BJ (cell line): ENCODE measurements at regions not wholly inside any gene's neighbourhood (a gene's known extent, or its start where the extent isn't known, plus 50 kb on each side); places are given as distances from the start of the nearest gene placed in this dataset.
A peak's percentile ranks its signal among the peaks of the same experiment; 100 is the strongest.
"Not testable (repeated sequence)": the region's sequence is repeated elsewhere in the genome, so short reads cannot be mapped to it uniquely, and the experiment has no call there.

Experiments used
- CTCF ChIA-PET: fragments of 350-600 bp; formaldehyde crosslinking; extraction: SDS; loops from one replicate; lab custom pipeline; 2021; ENCODE audit warnings: antibody characterized with exemption, inconsistent platforms; lab: Yijun Ruan, JAX
- POLR2A ChIA-PET: fragments of 300-600 bp; sonication (Branson Sonifier 250); formaldehyde crosslinking; extraction: SDS; loops from one replicate; lab custom pipeline; 2021; ENCODE audit warnings: antibody characterized with exemption; lab: Charles Lee
- DNase-seq: peaks from one replicate; pipeline ENCODE4 v3.0.0-alpha.2; 2011; ENCODE audit warnings: low read depth
- H3K27me3 ChIP-seq: 2 replicates; pipeline ENCODE4 v1.6.0; 2011; ENCODE audit warnings: low read length; ENCODE audit not compliant: control insufficient read depth, insufficient read depth
- H3K36me3 ChIP-seq: 2 replicates; pipeline ENCODE4 v1.5.1; 2011; ENCODE audit warnings: low read length; ENCODE audit not compliant: control insufficient read depth, insufficient read depth
- H3K4me3 ChIP-seq: 2 replicates; pipeline ENCODE4 v1.5.1; 2011; ENCODE audit warnings: low read depth, mild to moderate bottlenecking, control low read depth, low read length
- TF ChIP-seq, protein P1 (sequence below): IDR thresholded peaks from 2 replicates; pipeline ENCODE4 v1.5.1; 2011; ENCODE audit warnings: low read depth, mild to moderate bottlenecking, control low read depth, inconsistent platforms, low read length, moderate library complexity; ENCODE audit not compliant: insufficient read depth

DNA sequence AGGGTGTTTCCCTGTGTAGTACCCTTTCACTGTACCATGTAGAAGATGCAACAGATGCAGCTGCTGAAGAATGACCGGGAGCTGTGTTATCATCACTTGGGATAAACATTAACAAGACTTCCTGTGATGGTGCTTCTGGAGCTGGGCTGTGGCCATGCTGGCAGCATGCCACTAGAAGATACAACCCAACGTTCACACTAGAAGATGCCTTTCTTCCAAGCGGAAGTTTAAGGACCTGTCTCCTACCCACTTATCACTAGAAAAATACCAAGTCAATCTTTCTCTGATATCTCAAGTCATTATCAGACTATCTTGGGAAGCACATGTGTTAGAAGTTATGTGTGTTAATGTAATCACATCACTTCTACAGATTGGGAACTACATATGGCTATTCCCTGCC lies 953.5 kb downstream of the CNTNAP5 start:
- no peak overlapping the region for H3K4me3 ChIP-seq
- TF ChIP-seq, protein P1, sequence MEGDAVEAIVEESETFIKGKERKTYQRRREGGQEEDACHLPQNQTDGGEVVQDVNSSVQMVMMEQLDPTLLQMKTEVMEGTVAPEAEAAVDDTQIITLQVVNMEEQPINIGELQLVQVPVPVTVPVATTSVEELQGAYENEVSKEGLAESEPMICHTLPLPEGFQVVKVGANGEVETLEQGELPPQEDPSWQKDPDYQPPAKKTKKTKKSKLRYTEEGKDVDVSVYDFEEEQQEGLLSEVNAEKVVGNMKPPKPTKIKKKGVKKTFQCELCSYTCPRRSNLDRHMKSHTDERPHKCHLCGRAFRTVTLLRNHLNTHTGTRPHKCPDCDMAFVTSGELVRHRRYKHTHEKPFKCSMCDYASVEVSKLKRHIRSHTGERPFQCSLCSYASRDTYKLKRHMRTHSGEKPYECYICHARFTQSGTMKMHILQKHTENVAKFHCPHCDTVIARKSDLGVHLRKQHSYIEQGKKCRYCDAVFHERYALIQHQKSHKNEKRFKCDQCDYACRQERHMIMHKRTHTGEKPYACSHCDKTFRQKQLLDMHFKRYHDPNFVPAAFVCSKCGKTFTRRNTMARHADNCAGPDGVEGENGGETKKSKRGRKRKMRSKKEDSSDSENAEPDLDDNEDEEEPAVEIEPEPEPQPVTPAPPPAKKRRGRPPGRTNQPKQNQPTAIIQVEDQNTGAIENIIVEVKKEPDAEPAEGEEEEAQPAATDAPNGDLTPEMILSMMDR, result no peak
- no peaks in the 10 kb centered on the region for H3K27me3 ChIP-seq
- POLR2A ChIA-PET, result no interaction called here
- no peak for DNase-seq
- CTCF ChIA-PET, result no interaction called here
- no peaks in the 10 kb centered on the region for H3K36me3 ChIP-seq

DNA sequence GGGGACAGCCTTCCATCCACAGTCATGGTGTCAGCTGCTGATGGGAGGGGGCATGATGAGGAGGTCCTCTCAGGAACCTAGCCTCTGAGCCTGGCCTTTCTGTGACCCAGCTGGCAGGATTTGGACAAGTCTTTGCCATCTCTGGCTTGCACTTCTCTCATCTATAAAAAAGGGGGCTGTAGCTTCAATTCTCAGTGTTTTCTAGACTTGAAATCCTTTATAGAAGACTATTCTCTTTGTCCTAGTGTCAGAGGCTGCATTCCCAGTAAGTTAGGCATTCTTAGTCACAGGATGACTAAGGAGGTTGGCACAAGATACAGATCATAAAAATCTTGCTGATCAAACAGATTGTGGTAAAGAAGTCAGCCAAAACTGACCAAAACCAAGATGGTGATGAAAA lies 958.5 kb downstream of the CNTNAP5 start:
- no peaks in the 10 kb centered on the region for H3K27me3 ChIP-seq
- POLR2A ChIA-PET, result no interaction called here
- CTCF ChIA-PET, result no interaction called here
- TF ChIP-seq, protein P1, result no peak
- no peaks in the 10 kb centered on the region for H3K36me3 ChIP-seq
- H3K4me3 ChIP-seq, result no peak overlapping the region
- peak; percentile 62 for DNase-seq

DNA sequence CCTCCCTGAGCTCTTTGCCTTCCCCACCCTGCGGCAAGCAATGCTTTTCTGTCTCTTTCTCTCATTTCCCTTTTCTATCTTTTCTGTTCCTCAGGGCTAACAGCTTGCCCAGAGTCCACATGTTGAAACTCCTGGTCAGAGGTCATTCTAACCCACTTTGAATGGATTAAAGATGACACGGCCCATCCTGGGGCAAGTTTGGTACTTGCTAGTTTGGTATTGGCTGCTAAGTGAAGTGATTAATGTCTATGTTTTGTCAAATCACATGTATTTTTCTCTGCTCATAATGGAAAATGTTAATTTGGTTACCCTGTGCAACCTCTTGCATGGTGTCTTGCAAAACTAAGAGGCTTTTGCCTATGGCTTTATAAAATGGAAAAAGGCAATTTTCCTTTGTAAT lies 960.2 kb downstream of the CNTNAP5 start:
- ChIA-PET POLR2A (no interaction called here), CTCF (no interaction called here)
- TF ChIP-seq, protein P1, result no peak
- no peaks in the 10 kb centered on the region for H3K27me3 ChIP-seq
- no peaks in the 10 kb centered on the region for H3K36me3 ChIP-seq
- H3K4me3 ChIP-seq, result no peak overlapping the region
- peak; percentile 18 for DNase-seq

DNA sequence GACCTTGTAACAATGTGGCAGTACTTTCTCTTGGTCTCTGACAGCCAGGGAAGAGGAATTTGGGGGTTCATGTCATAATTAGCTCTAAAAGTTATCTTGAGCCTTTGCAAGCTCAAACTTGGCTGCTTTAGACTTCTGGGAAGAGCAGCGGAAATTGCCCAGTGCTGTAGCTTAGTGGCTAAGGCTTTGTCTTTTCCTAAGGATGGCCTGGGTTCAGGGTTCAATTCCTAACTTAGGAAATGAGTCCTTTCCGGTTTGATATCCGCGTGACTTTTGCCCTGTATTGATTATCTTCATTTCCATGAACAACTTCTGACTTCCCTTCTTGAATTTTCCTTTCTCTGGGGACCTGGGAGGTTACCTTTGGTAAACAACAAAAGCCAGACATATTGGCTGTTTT lies 961.0 kb downstream of the CNTNAP5 start:
- no peak for DNase-seq
- ChIA-PET POLR2A (no interaction called here), CTCF (no interaction called here)
- H3K27me3 ChIP-seq, result no peaks in the 10 kb centered on the region
- no peaks in the 10 kb centered on the region for H3K36me3 ChIP-seq
- no peak overlapping the region for H3K4me3 ChIP-seq
- TF ChIP-seq, protein P1, result no peak

DNA sequence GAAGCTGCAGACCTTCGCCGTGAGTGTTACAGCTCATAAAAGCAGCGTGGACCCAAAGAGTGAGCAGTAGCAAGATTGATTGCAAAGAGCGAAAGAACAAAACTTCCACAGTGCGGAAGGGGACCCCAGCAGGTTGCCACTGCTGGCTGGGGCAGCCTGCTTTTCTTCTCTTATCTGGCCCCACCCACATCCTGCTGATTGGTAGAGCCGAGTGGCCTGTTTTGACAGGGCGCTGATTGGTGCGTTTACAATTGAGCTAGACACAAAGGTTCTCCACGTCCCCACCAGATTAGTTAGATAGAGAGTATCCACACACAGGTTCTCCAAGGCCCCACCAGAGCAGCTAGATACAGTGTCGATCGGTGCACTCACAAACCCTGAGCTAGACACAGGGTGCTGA lies 961.8 kb downstream of the CNTNAP5 start:
- DNase-seq, H3K36me3 ChIP-seq, H3K27me3 ChIP-seq, POLR2A ChIA-PET, H3K4me3 ChIP-seq, CTCF ChIA-PET: not testable (repeated sequence)

DNA sequence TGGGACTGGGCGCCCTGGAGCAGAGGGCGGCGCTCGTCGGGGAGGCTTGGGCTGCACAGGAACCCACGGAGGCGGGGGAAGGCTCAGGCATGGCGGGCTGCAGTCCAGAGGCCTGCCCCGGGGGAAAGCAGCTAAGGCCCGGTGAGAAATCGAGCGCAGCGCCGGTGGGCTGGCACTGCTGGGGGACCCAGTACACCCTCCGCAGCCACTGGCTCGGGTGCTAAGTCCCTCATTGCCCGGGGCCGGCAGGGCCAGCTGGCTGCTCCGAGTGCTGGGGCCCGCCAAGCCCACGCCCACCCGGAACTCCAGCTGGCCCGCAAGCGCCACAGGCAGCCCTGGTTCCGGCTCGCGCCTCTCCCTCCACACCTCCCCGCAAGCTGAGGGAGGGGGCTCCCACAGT lies 962.3 kb downstream of the CNTNAP5 start:
- CTCF ChIA-PET, DNase-seq, H3K36me3 ChIP-seq, H3K4me3 ChIP-seq, POLR2A ChIA-PET, H3K27me3 ChIP-seq: not testable (repeated sequence)
